GM12873 (cell line): ENCODE measurements at regions not wholly inside any gene's neighbourhood (a gene's known extent, or its start where the extent isn't known, plus 50 kb on each side); places are given as distances from the start of the nearest gene placed in this dataset.

Experiments used
- TF ChIP-seq, protein P1 (sequence below): IDR thresholded peaks from 2 replicates; pipeline ENCODE4 v1.5.1; 2012; ENCODE audit warnings: low read depth, mild to moderate bottlenecking, moderate library complexity, low read length, control low read depth; ENCODE audit not compliant: insufficient read depth; ENCODE audit errors: missing control alignments

DNA sequence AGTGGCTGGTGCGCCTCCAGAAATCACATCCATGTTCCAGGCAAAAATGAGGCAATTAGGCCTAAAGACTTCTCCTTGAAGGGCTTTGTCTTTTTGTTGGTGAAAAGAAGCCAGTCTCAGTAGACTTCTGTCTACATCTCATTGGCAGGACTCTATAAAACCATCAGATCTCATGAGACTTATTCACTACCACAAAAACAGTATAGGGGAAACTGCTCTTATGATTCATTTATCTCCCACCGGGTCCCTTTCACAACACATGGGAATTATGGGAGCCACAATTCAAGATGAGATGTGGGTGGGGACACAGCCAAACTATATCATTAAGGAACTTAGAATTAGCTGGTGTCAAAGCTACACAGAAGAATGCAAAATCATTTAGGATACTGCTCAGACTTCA is 77.7 kb upstream of the SNX2 start:
- TF ChIP-seq, protein P1, sequence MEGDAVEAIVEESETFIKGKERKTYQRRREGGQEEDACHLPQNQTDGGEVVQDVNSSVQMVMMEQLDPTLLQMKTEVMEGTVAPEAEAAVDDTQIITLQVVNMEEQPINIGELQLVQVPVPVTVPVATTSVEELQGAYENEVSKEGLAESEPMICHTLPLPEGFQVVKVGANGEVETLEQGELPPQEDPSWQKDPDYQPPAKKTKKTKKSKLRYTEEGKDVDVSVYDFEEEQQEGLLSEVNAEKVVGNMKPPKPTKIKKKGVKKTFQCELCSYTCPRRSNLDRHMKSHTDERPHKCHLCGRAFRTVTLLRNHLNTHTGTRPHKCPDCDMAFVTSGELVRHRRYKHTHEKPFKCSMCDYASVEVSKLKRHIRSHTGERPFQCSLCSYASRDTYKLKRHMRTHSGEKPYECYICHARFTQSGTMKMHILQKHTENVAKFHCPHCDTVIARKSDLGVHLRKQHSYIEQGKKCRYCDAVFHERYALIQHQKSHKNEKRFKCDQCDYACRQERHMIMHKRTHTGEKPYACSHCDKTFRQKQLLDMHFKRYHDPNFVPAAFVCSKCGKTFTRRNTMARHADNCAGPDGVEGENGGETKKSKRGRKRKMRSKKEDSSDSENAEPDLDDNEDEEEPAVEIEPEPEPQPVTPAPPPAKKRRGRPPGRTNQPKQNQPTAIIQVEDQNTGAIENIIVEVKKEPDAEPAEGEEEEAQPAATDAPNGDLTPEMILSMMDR: no peak

GRCh38 chr5:122699201-122699600 is 75.7 kb upstream of the SNX2 start:
- TF ChIP-seq, protein P1: no peak

DNA sequence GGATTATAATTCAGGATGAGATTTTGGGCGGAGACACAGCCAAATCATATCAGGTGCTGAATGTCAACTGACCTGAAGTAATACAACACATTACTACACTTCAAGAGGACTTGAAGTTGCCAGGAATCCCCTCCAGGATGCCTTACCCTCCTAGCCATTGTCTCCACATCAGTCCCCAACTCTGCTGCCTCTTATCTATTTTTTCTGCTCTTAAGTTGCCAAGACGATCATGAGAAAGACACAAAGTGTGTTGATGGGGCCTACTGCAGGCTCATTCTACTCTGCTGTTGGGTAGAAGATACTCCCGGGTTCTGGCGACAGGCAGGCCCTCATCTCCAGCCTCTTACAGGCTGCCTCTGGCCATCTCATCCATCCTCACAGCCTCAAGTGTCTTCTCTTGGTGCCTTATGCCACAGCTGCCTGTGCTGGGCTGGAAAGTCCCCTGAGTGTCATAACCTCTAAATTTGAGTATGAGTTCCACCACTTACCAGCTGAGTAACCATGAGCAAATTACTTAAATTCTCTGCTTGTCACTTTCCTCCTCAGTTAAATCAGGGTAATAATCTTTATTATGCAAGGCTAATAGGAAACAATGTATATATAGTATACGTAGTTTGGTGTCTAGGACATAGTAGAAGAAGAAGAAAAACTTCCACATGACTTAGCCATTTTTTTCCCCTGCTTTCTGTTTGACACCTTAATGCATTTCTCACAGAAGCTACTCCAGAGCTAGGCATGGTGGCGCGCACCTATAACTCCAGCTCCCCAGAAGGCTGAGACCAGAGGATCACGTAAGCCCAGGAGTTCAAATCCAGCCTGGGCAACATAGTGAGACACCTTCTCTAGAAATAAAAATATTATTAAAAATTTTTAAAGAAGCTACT is 73.0 kb upstream of the SNX2 start:
- TF ChIP-seq, protein P1: no peak

DNA sequence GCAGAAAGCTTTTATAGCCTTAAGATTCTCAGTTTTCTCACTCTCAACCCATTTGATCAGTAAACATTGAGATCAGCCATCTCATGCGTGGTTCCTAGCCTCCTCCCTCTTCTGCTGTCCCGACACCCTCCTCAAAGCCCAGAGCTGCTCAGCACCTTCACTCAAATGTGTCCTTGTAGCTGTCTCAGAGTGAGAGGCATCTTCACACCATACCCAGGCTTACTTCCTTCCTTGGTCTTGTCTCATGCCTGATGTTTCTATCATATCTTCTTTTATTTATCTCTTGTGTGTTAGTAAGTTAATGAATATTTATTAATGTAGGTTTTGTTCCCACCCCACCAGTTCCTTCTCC is 72.4 kb upstream of the SNX2 start:
- TF ChIP-seq, protein P1: no peak

GRCh38 chr5:122703203-122703602 is 71.7 kb upstream of the SNX2 start:
- TF ChIP-seq, protein P1: no peak

DNA sequence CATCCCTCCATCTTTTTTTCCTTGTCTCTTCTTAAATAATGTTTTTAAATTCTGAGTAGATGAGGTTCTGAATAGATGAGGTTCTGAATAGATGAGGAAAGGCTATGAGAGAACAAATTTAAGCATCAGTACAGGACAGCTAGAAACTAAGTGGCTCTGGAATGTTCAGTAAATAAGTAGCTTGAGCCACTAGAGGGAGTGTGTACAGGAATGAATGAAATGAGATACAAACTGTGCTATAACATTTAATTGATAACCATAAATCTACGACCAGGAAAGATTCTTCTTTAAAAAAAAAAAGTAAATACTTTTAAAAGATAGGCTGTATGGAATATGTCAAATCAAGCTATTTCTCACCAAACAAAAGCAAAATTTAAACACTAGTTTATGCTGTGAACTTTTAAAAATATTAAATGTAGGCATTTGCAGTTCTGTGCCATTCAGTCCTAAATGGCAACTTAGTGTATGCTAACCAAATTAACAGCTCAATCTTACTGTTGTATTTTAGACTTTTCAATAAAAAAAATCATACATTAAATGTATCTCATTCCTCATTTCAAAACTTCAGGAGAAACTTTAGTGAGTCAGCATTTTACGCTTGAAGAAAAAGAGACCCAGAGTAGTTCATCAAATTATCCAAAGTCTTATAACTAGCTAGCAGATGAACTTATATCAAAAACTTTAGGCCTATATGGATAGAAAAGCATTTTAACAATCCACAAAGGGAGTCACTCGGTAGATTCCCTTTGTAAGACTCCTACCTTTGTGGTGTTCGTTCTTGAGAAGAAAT is 70.4 kb upstream of the SNX2 start:
- TF ChIP-seq, protein P1: peak; percentile 53

DNA sequence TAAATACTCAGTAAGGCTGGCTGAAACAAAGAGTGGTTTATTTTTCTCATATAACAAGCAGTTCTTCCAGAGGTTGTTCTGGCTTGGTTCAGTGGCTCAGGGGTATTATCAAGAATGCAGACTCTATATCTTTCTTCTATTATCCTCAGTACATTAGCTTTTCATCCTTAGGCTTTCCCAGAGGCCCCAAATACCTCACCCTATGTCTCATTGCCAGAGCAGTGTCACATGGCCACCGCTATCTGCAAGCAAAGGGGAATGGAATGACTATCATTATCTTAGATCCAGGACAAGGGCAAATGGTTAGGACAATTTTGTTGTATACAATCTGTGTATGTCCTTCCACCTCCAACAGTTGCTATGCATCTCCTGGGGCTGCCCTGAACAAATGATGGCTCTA is 69.0 kb upstream of the SNX2 start:
- TF ChIP-seq, protein P1: no peak
